T-helper 1 cell treated with Interleukin-12 subunit alpha and Interleukin-12 subunit beta and Interleukin-4 antibody, amounts not matched to agents 30 μg/mL and 1 μg/mL, for 36 hours (primary cell): ENCODE measurements at regions not wholly inside any gene's neighbourhood (a gene's known extent, or its start where the extent isn't known, plus 50 kb on each side); places are given as distances from the start of the nearest gene placed in this dataset.
"Not testable (repeated sequence)": the region's sequence is repeated elsewhere in the genome, so short reads cannot be mapped to it uniquely, and the experiment has no call there.

Source experiments
- H3K27ac Mint-ChIP-seq: one replicate; pipeline ENCODE4 v1.8.0; 2021; ENCODE audit warnings: mild to moderate bottlenecking, mixed read lengths
- H3K27me3 Mint-ChIP-seq: one replicate; pipeline ENCODE4 v1.8.0; 2021; ENCODE audit warnings: low read depth, mixed read lengths
- H3K36me3 Mint-ChIP-seq: one replicate; pipeline ENCODE4 v1.8.0; 2021; ENCODE audit warnings: low read depth, mixed read lengths
- H3K4me1 Mint-ChIP-seq: one replicate; pipeline ENCODE4 v1.8.0; 2021; ENCODE audit warnings: low read depth, mixed read lengths
- H3K4me3 Mint-ChIP-seq: one replicate; pipeline ENCODE4 v1.8.0; 2021; ENCODE audit warnings: mild to moderate bottlenecking, moderate library complexity, mixed read lengths
- H3K9me3 Mint-ChIP-seq: one replicate; pipeline ENCODE4 v1.8.0; 2021; ENCODE audit warnings: mixed read lengths

- Mint-ChIP-seq H3K27ac (no peak overlapping the region), H3K4me1 (no peaks in the 10 kb centered on the region), H3K4me3 (no peak overlapping the region), H3K9me3 (no peaks in the 10 kb centered on the region), H3K27me3 (peaks cover 81% of the 10 kb centered on the region), H3K36me3 (no peaks in the 10 kb centered on the region)
Observed at GRCh38 chr3:64445109-64445943, 220.1 kb upstream of the PRICKLE2 start.

- H3K27me3 Mint-ChIP-seq = peaks cover 86% of the 10 kb centered on the region
Observed at GRCh38 chr3:64444490-64445108, 219.3 kb upstream of the PRICKLE2 start.

GRCh38 chr3:64443546-64444381 is 218.5 kb upstream of the PRICKLE2 start:
- no peaks in the 10 kb centered on the region for H3K36me3 Mint-ChIP-seq
- no peaks in the 10 kb centered on the region for H3K9me3 Mint-ChIP-seq
- peaks cover 81% of the 10 kb centered on the region for H3K27me3 Mint-ChIP-seq
- H3K4me3 Mint-ChIP-seq = no peak overlapping the region
- H3K27ac Mint-ChIP-seq = no peak overlapping the region
- no peaks in the 10 kb centered on the region for H3K4me1 Mint-ChIP-seq

More at GRCh38 chr3:64444490-64445108, 219.3 kb upstream of the PRICKLE2 start:
- Mint-ChIP-seq H3K4me1 (no peaks in the 10 kb centered on the region), H3K4me3 (no peak overlapping the region), H3K36me3 (no peaks in the 10 kb centered on the region), H3K9me3 (no peaks in the 10 kb centered on the region), H3K27ac (no peak overlapping the region)

- Mint-ChIP-seq H3K4me3 (no peak overlapping the region), H3K4me1 (no peaks in the 10 kb centered on the region), H3K36me3 (no peaks in the 10 kb centered on the region), H3K27me3 (peaks cover 62% of the 10 kb centered on the region), H3K9me3 (no peaks in the 10 kb centered on the region), H3K27ac (no peak overlapping the region)
Observed at GRCh38 chr3:64441861-64442260, 216.6 kb upstream of the PRICKLE2 start.

- H3K4me1 Mint-ChIP-seq = no peaks in the 10 kb centered on the region
- H3K36me3 Mint-ChIP-seq = no peaks in the 10 kb centered on the region
- peaks cover 49% of the 10 kb centered on the region for H3K27me3 Mint-ChIP-seq
- H3K27ac Mint-ChIP-seq = no peak overlapping the region
- H3K9me3 Mint-ChIP-seq = no peaks in the 10 kb centered on the region
- no peak overlapping the region for H3K4me3 Mint-ChIP-seq
Observed at GRCh38 chr3:64440498-64440897, 215.2 kb upstream of the PRICKLE2 start.

- Mint-ChIP-seq H3K9me3 (no peaks in the 10 kb centered on the region), H3K27ac (no peak overlapping the region), H3K27me3 (peaks cover 39% of the 10 kb centered on the region), H3K36me3 (no peaks in the 10 kb centered on the region), H3K4me1 (no peaks in the 10 kb centered on the region), H3K4me3 (no peak overlapping the region)
Observed at GRCh38 chr3:64438812-64439211, 213.5 kb upstream of the PRICKLE2 start.

- Mint-ChIP-seq H3K4me3 (no peak overlapping the region), H3K4me1 (no peaks in the 10 kb centered on the region), H3K36me3 (no peaks in the 10 kb centered on the region), H3K27ac (no peak overlapping the region), H3K27me3 (peaks cover 32% of the 10 kb centered on the region), H3K9me3 (no peaks in the 10 kb centered on the region)
Observed at GRCh38 chr3:64438066-64438465, 212.8 kb upstream of the PRICKLE2 start.

GRCh38 chr3:64437131-64437530 is 211.9 kb upstream of the PRICKLE2 start:
- Mint-ChIP-seq H3K27me3 (peaks cover 24% of the 10 kb centered on the region), H3K36me3 (no peaks in the 10 kb centered on the region)

GRCh38 chr3:64435023-64435422 is 209.8 kb upstream of the PRICKLE2 start:
- H3K9me3 Mint-ChIP-seq, H3K36me3 Mint-ChIP-seq, H3K4me1 Mint-ChIP-seq, H3K27me3 Mint-ChIP-seq, H3K4me3 Mint-ChIP-seq, H3K27ac Mint-ChIP-seq: not testable (repeated sequence)

More at GRCh38 chr3:64437131-64437530, 211.9 kb upstream of the PRICKLE2 start:
- Mint-ChIP-seq H3K9me3 (no peaks in the 10 kb centered on the region), H3K27ac (no peak overlapping the region), H3K4me1 (no peaks in the 10 kb centered on the region), H3K4me3 (no peak overlapping the region)

GRCh38 chr3:64432870-64433269 is 207.6 kb upstream of the PRICKLE2 start:
- H3K27ac Mint-ChIP-seq = no peak overlapping the region
- H3K4me3 Mint-ChIP-seq = no peak overlapping the region
- peaks cover 4% of the 10 kb centered on the region for H3K27me3 Mint-ChIP-seq
- H3K9me3 Mint-ChIP-seq = peaks cover 4% of the 10 kb centered on the region
- H3K4me1 Mint-ChIP-seq = no peaks in the 10 kb centered on the region
- no peaks in the 10 kb centered on the region for H3K36me3 Mint-ChIP-seq

- no peak overlapping the region for H3K4me3 Mint-ChIP-seq
- H3K36me3 Mint-ChIP-seq = no peaks in the 10 kb centered on the region
- peaks cover 4% of the 10 kb centered on the region for H3K27me3 Mint-ChIP-seq
- no peaks in the 10 kb centered on the region for H3K4me1 Mint-ChIP-seq
- H3K9me3 Mint-ChIP-seq = peaks cover 4% of the 10 kb centered on the region
- no peak overlapping the region for H3K27ac Mint-ChIP-seq
Observed at GRCh38 chr3:64431526-64432091, 206.3 kb upstream of the PRICKLE2 start.

GRCh38 chr3:64427671-64428070 is 202.4 kb upstream of the PRICKLE2 start:
- Mint-ChIP-seq H3K36me3 (no peaks in the 10 kb centered on the region), H3K27ac (no peak overlapping the region), H3K27me3 (peaks cover 8% of the 10 kb centered on the region), H3K9me3 (peaks cover 4% of the 10 kb centered on the region), H3K4me1 (no peaks in the 10 kb centered on the region), H3K4me3 (no peak overlapping the region)

- H3K27me3 Mint-ChIP-seq = peaks cover 8% of the 10 kb centered on the region
- no peak overlapping the region for H3K27ac Mint-ChIP-seq
- H3K4me3 Mint-ChIP-seq = no peak overlapping the region
- peaks cover 4% of the 10 kb centered on the region for H3K9me3 Mint-ChIP-seq
- H3K36me3 Mint-ChIP-seq = no peaks in the 10 kb centered on the region
- H3K4me1 Mint-ChIP-seq = no peaks in the 10 kb centered on the region
Observed at GRCh38 chr3:64426551-64426950, 201.3 kb upstream of the PRICKLE2 start.

- Mint-ChIP-seq H3K9me3 (peaks cover under 1% of the 10 kb centered on the region), H3K4me1 (no peaks in the 10 kb centered on the region), H3K27me3 (peaks cover 10% of the 10 kb centered on the region), H3K36me3 (no peaks in the 10 kb centered on the region), H3K27ac (no peak overlapping the region), H3K4me3 (no peak overlapping the region)
Observed at GRCh38 chr3:64422932-64423331, 197.7 kb upstream of the PRICKLE2 start.
